HEK293T (cell line): ENCODE measurements at regions not wholly inside any gene's neighbourhood (a gene's known extent, or its start where the extent isn't known, plus 50 kb on each side); places are given as distances from the start of the nearest gene placed in this dataset.

Experiments
- CTCF ChIA-PET: fragments of 350-600 bp; formaldehyde crosslinking; extraction: SDS; loops from one replicate; lab custom pipeline; 2021; ENCODE audit warnings: antibody characterized with exemption, inconsistent platforms; lab: Yijun Ruan, JAX
- POLR2A ChIA-PET: fragments of 350-600 bp; formaldehyde crosslinking; extraction: SDS; loops from one replicate; lab custom pipeline; 2020; ENCODE audit warnings: antibody characterized with exemption, inconsistent platforms; lab: Yijun Ruan, JAX
- DNase-seq: peaks from one replicate; pipeline ENCODE4 v3.0.0; 2012; ENCODE audit warnings: mixed read lengths; ENCODE audit errors: extremely low spot score
- ARNT ChIP-seq: fragments of 450-650 bp; IDR thresholded peaks from 2 replicates; pipeline ENCODE4 v1.6.1; 2017; ENCODE audit warnings: mild to moderate bottlenecking
- BHLHE40 ChIP-seq: fragments of 450-650 bp; IDR thresholded peaks from 2 replicates; pipeline ENCODE4 v1.6.1; 2016; ENCODE audit warnings: mild to moderate bottlenecking, moderate library complexity, borderline replicate concordance
- CTBP1 ChIP-seq: fragments of 450-650 bp; IDR thresholded peaks from 2 replicates; pipeline ENCODE4 v1.6.1; 2016; ENCODE audit warnings: borderline replicate concordance
- ELF4 ChIP-seq: fragments of 450-650 bp; IDR thresholded peaks from 2 replicates; pipeline ENCODE4 v1.6.1; 2017; ENCODE audit warnings: antibody characterized with exemption
- FOXA1 ChIP-seq: fragments of 450-650 bp; IDR thresholded peaks from 2 replicates; pipeline ENCODE4 v1.6.1; 2016; ENCODE audit warnings: mild to moderate bottlenecking
- FOXK2 ChIP-seq: fragments of 450-650 bp; IDR thresholded peaks from 2 replicates; pipeline ENCODE4 v1.6.1; 2016; ENCODE audit warnings: mild to moderate bottlenecking
- FOXM1 ChIP-seq: fragments of 450-650 bp; IDR thresholded peaks from 2 replicates; pipeline ENCODE4 v1.6.1; 2017; ENCODE audit warnings: mild to moderate bottlenecking, borderline replicate concordance
- HDGF ChIP-seq: fragments of 450-650 bp; IDR thresholded peaks from 2 replicates; pipeline ENCODE4 v1.6.1; 2017; ENCODE audit warnings: antibody characterized with exemption, borderline replicate concordance
- L3MBTL2 ChIP-seq: fragments of 450-650 bp; conservative IDR thresholded peaks from 2 replicates; pipeline ENCODE4 v1.6.1; 2016; ENCODE audit warnings: mild to moderate bottlenecking
- LEF1 ChIP-seq: fragments of 450-650 bp; IDR thresholded peaks from 2 replicates; pipeline ENCODE4 v1.6.1; 2017; ENCODE audit warnings: mild to moderate bottlenecking, borderline replicate concordance
- NFRKB ChIP-seq: fragments of 450-650 bp; IDR thresholded peaks from 2 replicates; pipeline ENCODE4 v1.6.1; 2016; ENCODE audit warnings: mild to moderate bottlenecking, moderate library complexity
- PKNOX1 ChIP-seq: fragments of 450-650 bp; IDR thresholded peaks from 2 replicates; pipeline ENCODE4 v1.6.1; 2016
- SP1 ChIP-seq: fragments of 450-650 bp; IDR thresholded peaks from 2 replicates; pipeline ENCODE4 v1.6.1; 2017
- SUZ12 ChIP-seq: fragments of 450-650 bp; IDR thresholded peaks from 2 replicates; pipeline ENCODE4 v1.6.1; 2016; ENCODE audit warnings: mild to moderate bottlenecking
- TARDBP ChIP-seq: fragments of 450-650 bp; IDR thresholded peaks from 2 replicates; pipeline ENCODE4 v1.6.1; 2016
- ZNF384 ChIP-seq: fragments of 450-650 bp; IDR thresholded peaks from 2 replicates; pipeline ENCODE4 v1.6.1; 2016

DNA sequence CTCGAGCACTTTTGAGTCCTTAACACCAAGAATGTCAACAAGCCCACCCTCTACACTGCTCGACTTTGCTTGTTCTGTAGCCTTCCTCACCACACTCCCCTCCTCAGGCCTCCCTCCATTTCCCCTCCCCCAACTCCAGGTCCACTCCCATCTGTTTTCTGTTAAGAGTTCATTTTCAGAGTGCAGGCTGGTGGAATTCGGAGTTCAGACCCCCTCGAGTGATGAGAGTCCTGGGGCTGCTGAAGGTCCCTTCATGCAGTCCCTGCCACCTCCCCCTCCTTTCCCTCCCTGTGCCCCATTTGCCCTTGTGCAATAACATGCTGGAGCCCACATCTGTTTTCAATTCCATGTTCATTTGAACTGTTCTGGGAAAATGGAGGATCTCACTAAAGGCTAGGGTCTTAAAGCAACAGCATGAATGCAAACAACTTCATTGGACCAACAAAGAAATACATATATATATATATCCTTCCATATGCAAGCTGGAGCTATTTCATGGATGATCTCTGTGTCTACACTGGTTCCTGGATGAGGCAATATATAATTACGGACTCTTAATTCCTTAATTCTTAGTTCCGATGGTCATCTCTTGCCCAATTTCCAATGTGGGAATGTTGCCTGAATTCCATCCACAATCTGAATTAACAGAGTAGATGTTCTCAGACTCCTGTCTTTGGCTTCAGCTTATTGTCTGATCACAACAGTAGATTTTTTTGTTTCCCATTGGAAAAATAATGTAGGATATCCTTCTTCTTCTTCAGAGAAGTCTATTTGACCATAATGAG, 340.4 kb downstream of the ETS1 start:
- ChIA-PET CTCF (no interaction called here), POLR2A (no interaction called here)
- DNase-seq = no peak
- TF ChIP-seq ELF4 = no peak
- no peak for TF ChIP-seq FOXM1
- no peak for TF ChIP-seq ZNF384
- no peak for TF ChIP-seq SP1
- no peak for TF ChIP-seq LEF1
- TF ChIP-seq HDGF = no peak
- TF ChIP-seq TARDBP = no peak
- TF ChIP-seq FOXK2 = no peak
- TF ChIP-seq L3MBTL2 = no peak
- TF ChIP-seq SUZ12 = no peak
- no peak for TF ChIP-seq FOXA1
- TF ChIP-seq CTBP1 = no peak
- TF ChIP-seq ARNT = no peak
- no peak for TF ChIP-seq PKNOX1
- no peak for TF ChIP-seq BHLHE40

- no peak for TF ChIP-seq FOXK2
- TF ChIP-seq SUZ12 = no peak
- no peak for TF ChIP-seq CTBP1
- no peak for TF ChIP-seq PKNOX1
- TF ChIP-seq LEF1 = no peak
- no peak for TF ChIP-seq ELF4
- TF ChIP-seq FOXA1 = no peak
- TF ChIP-seq SP1 = no peak
- TF ChIP-seq ARNT = no peak
- no peak for TF ChIP-seq HDGF
- TF ChIP-seq ZNF384 = no peak
- no peak for TF ChIP-seq TARDBP
- no peak for TF ChIP-seq L3MBTL2
- no peak for TF ChIP-seq BHLHE40
- no peak for DNase-seq
- CTCF ChIA-PET = no interaction called here
- POLR2A ChIA-PET = no interaction called here
Observed at GRCh38 chr11:128246364-128246801, 341.0 kb downstream of the ETS1 start.

DNA sequence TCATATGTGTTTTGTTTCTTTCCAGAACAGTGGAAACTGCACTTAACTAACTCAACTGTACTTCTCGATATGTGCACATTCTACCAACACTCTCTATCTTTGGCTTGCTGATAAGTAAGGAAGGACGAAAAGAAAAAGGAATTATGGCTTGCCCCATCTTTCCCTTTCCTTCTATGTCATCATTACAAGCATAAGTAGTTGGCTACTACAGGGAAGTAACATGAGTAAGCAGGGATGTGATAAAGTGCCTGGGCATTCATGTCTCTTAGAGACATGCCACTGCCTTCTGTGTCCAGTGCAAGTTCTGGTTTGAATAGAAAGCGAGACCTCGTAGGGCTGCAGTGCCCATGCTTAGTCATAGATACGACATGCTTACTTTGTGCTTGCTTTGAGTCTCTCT, 342.5 kb downstream of the ETS1 start:
- CTCF ChIA-PET = interaction anchor here (0.6 kb wide), 1 partner anchor 72 kb away, joined by 3 read pairs; no protein-coding TSS in a partner anchor
- DNase-seq = no peak
- POLR2A ChIA-PET = no interaction called here
- TF ChIP-seq BHLHE40 = no peak
- no peak for TF ChIP-seq ELF4
- TF ChIP-seq FOXM1 = no peak
- no peak for TF ChIP-seq ARNT
- no peak for TF ChIP-seq CTBP1
- TF ChIP-seq PKNOX1 = no peak
- TF ChIP-seq LEF1 = no peak
- TF ChIP-seq L3MBTL2 = no peak
- no peak for TF ChIP-seq FOXA1
- TF ChIP-seq TARDBP = no peak
- no peak for TF ChIP-seq HDGF
- TF ChIP-seq SP1 = no peak
- no peak for TF ChIP-seq SUZ12
- no peak for TF ChIP-seq NFRKB
- no peak for TF ChIP-seq ZNF384
- no peak for TF ChIP-seq FOXK2

DNA sequence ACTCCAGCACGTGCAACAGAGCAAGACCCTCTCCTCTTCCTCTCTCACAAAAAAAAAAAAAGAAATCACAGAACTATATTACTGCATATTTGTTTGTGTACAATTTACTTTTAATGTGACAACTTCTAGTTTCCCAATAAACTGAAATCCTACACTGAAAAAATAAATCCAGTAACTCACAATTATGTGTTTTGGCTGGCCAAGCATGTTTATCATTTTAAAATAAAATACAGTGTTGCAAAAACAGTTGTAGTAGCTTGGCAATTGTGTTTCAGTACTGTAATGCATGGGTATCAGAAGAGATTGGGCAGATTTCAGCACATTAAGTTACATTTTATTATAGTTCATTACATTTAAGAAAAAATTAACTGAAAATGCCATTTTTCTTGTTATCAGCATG, 344.9 kb downstream of the ETS1 start:
- CTCF ChIA-PET = no interaction called here
- no peak for DNase-seq
- TF ChIP-seq TARDBP = no peak
- TF ChIP-seq BHLHE40 = no peak
- TF ChIP-seq ELF4 = no peak
- no peak for TF ChIP-seq L3MBTL2
- no peak for TF ChIP-seq CTBP1
- TF ChIP-seq FOXM1 = no peak
- no peak for TF ChIP-seq FOXK2
- no peak for TF ChIP-seq FOXA1
- no peak for TF ChIP-seq NFRKB
- no peak for TF ChIP-seq ARNT
- POLR2A ChIA-PET = no interaction called here

GRCh38 chr11:128240546-128240945, 346.8 kb downstream of the ETS1 start:
- ChIA-PET CTCF (no interaction called here), POLR2A (no interaction called here)
- DNase-seq = no peak
- no peak for TF ChIP-seq FOXM1
- TF ChIP-seq HDGF = no peak
- TF ChIP-seq L3MBTL2 = no peak
- TF ChIP-seq SP1 = no peak
- no peak for TF ChIP-seq TARDBP
- no peak for TF ChIP-seq SUZ12
- no peak for TF ChIP-seq NFRKB
- TF ChIP-seq LEF1 = no peak
- no peak for TF ChIP-seq BHLHE40
- TF ChIP-seq ZNF384 = no peak

GRCh38 chr11:128239306-128239705, 348.1 kb downstream of the ETS1 start:
- ChIA-PET POLR2A (no interaction called here), CTCF (no interaction called here)
- no peak for DNase-seq
- TF ChIP-seq ARNT (no peak), HDGF (no peak), ZNF384 (no peak), SP1 (no peak), CTBP1 (no peak), PKNOX1 (no peak), FOXK2 (no peak), SUZ12 (no peak)
